ENCODE measurements at regions not wholly inside any gene's neighbourhood (a gene's known extent, or its start where the extent isn't known, plus 50 kb on each side); places are given as distances from the start of the nearest gene placed in this dataset.

DNA sequence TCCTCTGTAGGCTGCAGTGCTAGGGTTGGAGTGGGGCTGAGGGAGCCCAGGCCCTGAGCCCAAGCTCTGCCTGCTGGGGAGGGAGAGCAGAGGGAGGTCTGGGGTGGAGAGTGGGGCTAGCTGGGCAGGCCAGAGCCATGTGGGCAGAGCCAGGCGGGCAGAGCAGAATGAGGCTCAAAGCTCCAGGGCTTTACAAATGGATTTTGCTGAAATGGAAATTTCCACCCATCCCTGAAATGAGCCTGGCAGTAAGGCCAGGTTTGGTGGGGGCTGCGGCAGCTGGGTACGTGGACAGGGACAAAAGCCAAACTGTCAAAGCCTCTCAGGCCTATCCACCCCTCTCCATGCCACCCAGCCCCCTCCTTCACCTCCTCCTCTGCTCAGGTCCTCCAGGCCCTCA, 74.2 kb upstream of the ARAP3 start:
- TF ChIP-seq CTCF (IDR thresholded peaks at IDR 0.05; ENCODE audit: borderline replicate concordance, extremely low read depth, low read length, poor library complexity, severe bottlenecking), result no peak
- TF ChIP-seq EZH2 (IDR thresholded peaks at IDR 0.05; ENCODE audit: borderline replicate concordance, low read depth, low read length, severe bottlenecking), result no peak

Data from DND-41 (cell line).